Hepatocyte (in vitro differentiated cells): ENCODE measurements at regions not wholly inside any gene's neighbourhood (a gene's known extent, or its start where the extent isn't known, plus 50 kb on each side); places are given as distances from the start of the nearest gene placed in this dataset.

Experiments used
- DNase-seq: peaks from one replicate; pipeline ENCODE4 v3.0.0-alpha.2; 2016; ENCODE audit warnings: low spot score
- H2AFZ ChIP-seq: fragments of 200-600 bp; sonication (generic); 2 replicates; pipeline ENCODE4 v1.6.0; 2016; ENCODE audit warnings: antibody characterized with exemption, mild to moderate bottlenecking
- H3K27ac ChIP-seq: fragments of 200-600 bp; sonication (generic); 2 replicates; pipeline ENCODE4 v1.5.1; 2016; ENCODE audit warnings: mild to moderate bottlenecking
- H3K27me3 ChIP-seq: fragments of 200-600 bp; sonication (generic); 2 replicates; pipeline ENCODE4 v1.6.1; 2016
- H3K36me3 ChIP-seq: fragments of 200-600 bp; sonication (generic); replicated peaks from 2 replicates; pipeline ENCODE4 v1.5.1; 2016; ENCODE audit warnings: low read depth; ENCODE audit not compliant: insufficient read depth
- H3K4me1 ChIP-seq: fragments of 200-600 bp; sonication (generic); 2 replicates; pipeline ENCODE4 v1.5.1; 2016; ENCODE audit warnings: mild to moderate bottlenecking, moderate library complexity; ENCODE audit not compliant: insufficient read depth
- H3K4me2 ChIP-seq: fragments of 200-600 bp; sonication (generic); 2 replicates; pipeline ENCODE4 v1.6.0; 2016
- H3K4me3 ChIP-seq: fragments of 200-600 bp; sonication (generic); 2 replicates; pipeline ENCODE4 v1.5.1; 2016; ENCODE audit warnings: mild to moderate bottlenecking
- H3K79me2 ChIP-seq: fragments of 200-600 bp; sonication (generic); 2 replicates; pipeline ENCODE4 v1.6.0; 2017; ENCODE audit warnings: mild to moderate bottlenecking
- H3K9me2 ChIP-seq: fragments of 200-600 bp; sonication (generic); replicated peaks from 2 replicates; pipeline ENCODE4 v1.6.0; 2017; ENCODE audit warnings: mild to moderate bottlenecking; ENCODE audit not compliant: insufficient read depth
- H3K9me3 ChIP-seq: fragments of 200-600 bp; sonication (generic); 2 replicates; pipeline ENCODE4 v1.5.1; 2016; ENCODE audit warnings: low read depth, mild to moderate bottlenecking
- H4K20me1 ChIP-seq: fragments of 200-600 bp; sonication (generic); 2 replicates; pipeline ENCODE4 v1.6.0; 2016; ENCODE audit warnings: mild to moderate bottlenecking; ENCODE audit not compliant: insufficient read depth, poor library complexity, severe bottlenecking
- CTCF ChIP-seq: fragments of 200-600 bp; sonication (generic); IDR thresholded peaks from 2 replicates; pipeline ENCODE4 v1.5.1; 2016; ENCODE audit warnings: antibody characterized with exemption, mild to moderate bottlenecking; ENCODE audit not compliant: poor library complexity
- EZH2 ChIP-seq: fragments of 200-600 bp; sonication (generic); IDR thresholded peaks from 2 replicates; pipeline ENCODE4 v1.6.1; 2016; ENCODE audit warnings: antibody characterized with exemption, mild to moderate bottlenecking, borderline replicate concordance
- EZH2phosphoT487 ChIP-seq: fragments of 200-600 bp; sonication (generic); IDR thresholded peaks from one replicate; pipeline ENCODE4 v1.6.1; 2018; ENCODE audit warnings: antibody characterized with exemption, mild to moderate bottlenecking, low read depth, moderate library complexity; ENCODE audit not compliant: unreplicated experiment, severe bottlenecking
- whole genome bisulfite sequencing: methylation state at CpG from one replicate; pipeline ENCODE4 v1.1.6; 2016; ENCODE audit warnings: low lambda C conversion rate; ENCODE audit errors: missing lambda C conversion rate; 5-methylcytosine and 5-hydroxymethylcytosine counted together

DNA sequence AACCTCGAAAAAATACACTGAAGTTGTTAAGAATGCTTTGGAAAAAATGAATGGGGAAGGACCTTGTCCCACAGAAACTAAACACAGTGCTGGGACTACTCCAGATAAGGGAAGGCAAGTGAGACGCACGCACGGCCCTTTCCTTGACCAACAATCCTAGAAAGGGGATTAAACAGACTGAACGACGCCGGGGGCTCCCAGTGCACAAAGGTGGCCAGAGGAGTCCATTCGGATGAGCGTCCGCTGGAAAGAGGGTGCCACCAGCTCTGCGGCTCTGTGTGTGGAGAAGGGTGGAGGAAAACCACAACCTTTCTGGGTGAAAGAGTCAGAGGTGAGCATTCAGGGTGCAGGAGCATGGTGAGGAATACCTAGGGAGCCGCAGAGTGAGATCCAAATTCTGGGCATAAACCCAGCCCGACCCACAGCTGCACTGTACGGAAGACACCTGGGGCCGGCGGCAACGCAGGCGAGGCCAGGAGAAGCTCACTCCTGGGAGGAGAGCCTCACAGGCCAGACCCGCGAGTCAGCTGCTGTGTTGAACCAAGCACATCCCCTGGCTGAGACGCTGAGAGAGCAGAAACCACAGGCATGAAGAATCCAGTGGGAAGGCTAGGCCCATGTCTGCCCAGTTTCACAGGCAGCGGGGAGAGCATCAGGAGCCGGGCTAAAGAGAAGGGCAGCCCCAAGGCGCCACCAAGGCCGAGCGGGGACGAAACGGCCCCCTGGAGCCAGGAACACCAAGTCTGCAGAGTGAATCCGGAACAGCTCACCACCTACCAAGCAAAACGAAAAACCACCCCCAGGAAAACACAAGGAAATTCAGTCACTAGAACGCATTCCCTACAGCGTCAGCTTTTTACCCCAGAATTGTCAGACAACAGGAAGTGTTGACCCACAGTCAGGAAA, 177.1 kb downstream of the BRD1 start:
- no peak overlapping the region for H3K4me2 ChIP-seq
- H3K27ac ChIP-seq: no peak overlapping the region
- H4K20me1 ChIP-seq: no peaks in the 10 kb centered on the region
- H3K79me2 ChIP-seq: no peaks in the 10 kb centered on the region
- H3K36me3 ChIP-seq: no peaks in the 10 kb centered on the region
- no peaks in the 10 kb centered on the region for H3K9me2 ChIP-seq
- H2AFZ ChIP-seq: no peak overlapping the region
- no peaks in the 10 kb centered on the region for H3K4me1 ChIP-seq
- H3K9me3 ChIP-seq: no peaks in the 10 kb centered on the region
- H3K4me3 ChIP-seq: no peak overlapping the region
- DNase-seq: no peak
- no peak for TF ChIP-seq CTCF
- no peak for TF ChIP-seq EZH2
- no peak for TF ChIP-seq EZH2phosphoT487
- peaks cover 9% of the 10 kb centered on the region for H3K27me3 ChIP-seq
- WGBS: 85% methylated on average over 32 of the region's 32 CpGs

DNA sequence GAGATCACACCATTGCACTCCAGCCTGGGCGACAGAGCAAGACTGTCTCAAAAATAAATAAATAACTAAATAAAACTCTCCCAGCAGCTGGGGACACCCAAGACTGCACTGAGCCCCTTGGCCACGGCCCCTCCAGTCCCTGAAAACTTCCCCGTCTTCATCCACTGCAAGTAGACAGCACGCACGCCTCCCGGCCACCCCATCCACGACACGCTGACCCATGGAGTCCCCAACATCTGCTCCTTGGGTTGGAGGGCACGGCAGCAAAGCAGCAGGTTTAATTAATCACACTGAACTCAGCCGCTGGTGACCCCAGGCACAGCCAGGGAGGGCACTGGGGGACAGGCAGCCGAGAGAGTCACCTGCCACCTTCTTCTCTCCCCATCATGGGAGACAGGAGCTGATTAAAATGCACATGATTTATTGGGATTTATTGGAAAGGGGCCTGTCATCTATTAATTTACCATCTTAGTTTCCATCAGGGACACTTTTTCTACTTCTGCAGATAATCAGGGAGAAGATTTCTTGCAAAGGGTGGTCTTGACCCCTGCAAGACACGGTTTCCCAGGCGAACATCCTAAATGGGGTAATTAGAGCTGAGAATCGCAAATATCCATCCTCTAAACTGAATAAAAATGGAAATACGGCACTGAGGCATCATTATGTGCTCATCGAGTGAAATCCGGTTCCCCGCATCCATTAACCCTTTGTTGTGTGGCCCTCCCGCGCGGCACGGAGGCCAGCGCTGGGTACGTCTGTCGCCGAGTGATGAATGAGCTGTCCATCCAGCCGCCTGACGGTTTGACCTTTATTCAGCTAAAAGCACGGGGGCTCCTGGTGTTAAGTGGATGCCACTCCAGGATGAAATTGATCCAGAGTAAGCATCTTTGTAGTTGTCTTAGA, 178.3 kb downstream of the BRD1 start:
- Histone ChIP-seq H3K27me3 (peaks cover under 1% of the 10 kb centered on the region), H3K4me3 (no peak overlapping the region), H3K4me1 (no peaks in the 10 kb centered on the region), H3K9me2 (no peaks in the 10 kb centered on the region), H2AFZ (no peak overlapping the region), H3K79me2 (no peaks in the 10 kb centered on the region), H3K9me3 (no peaks in the 10 kb centered on the region), H3K36me3 (no peaks in the 10 kb centered on the region), H3K4me2 (no peak overlapping the region), H3K27ac (no peak overlapping the region), H4K20me1 (no peaks in the 10 kb centered on the region)
- no peak for DNase-seq
- WGBS: 77% methylated on average over 29 of the region's 29 CpGs
- TF ChIP-seq CTCF: no peak
- no peak for TF ChIP-seq EZH2
- no peak for TF ChIP-seq EZH2phosphoT487

DNA sequence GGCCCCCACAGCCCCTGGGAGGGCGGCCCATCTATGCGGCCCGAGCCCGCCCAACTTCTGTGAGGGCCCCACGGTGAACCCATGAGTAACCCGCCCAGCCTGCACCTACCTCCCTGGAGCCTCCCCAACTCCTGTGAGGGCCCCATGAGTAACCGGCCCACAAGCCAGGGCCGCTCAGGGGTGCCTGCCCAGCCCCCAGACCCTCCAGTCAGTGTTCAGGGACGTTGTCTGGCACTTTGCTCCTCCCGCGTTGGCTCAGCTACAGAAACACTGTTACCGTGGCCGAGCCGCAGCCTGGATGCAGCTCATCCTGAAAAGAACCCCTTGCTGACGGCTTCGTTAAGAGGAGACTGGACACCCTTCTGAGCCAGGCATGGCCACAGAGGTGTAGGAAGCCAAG, 179.6 kb downstream of the BRD1 start:
- Histone ChIP-seq H3K36me3 (no peaks in the 10 kb centered on the region), H3K4me3 (no peak overlapping the region), H3K4me1 (no peaks in the 10 kb centered on the region), H3K4me2 (no peak overlapping the region), H3K9me3 (no peaks in the 10 kb centered on the region), H4K20me1 (no peaks in the 10 kb centered on the region), H2AFZ (no peak overlapping the region), H3K27ac (no peak overlapping the region), H3K27me3 (no peaks in the 10 kb centered on the region), H3K9me2 (no peaks in the 10 kb centered on the region), H3K79me2 (no peaks in the 10 kb centered on the region)
- TF ChIP-seq CTCF: no peak
- no peak for TF ChIP-seq EZH2phosphoT487
- DNase-seq: no peak
- WGBS: 93% methylated on average over 15 of the region's 16 CpGs
